Heart right ventricle (tissue), 16 donors: ENCODE measurements at regions not wholly inside any gene's neighbourhood (a gene's known extent, or its start where the extent isn't known, plus 50 kb on each side); places are given as distances from the start of the nearest gene placed in this dataset.

Source experiments
- ATAC-seq, 8 donors: fragments of 200-7000 bp; cut with Tn5 transposase; one replicate each; pipeline ENCODE4 v1.9.1; 2020; ENCODE audit warnings: mild to moderate bottlenecking in 8 of 8, moderate library complexity in 8 of 8, moderate number of reproducible peaks in 1 of 8
- DNase-seq, 2 donors: peaks; one replicate each; pipeline ENCODE4 v3.0.0-alpha.2; 2020
- H3K27ac ChIP-seq, 10 donors: fragments of 200-600 bp; sonication (generic) in 2 of 10; one replicate each; pipeline versions ENCODE4 v1.5.0 to v1.8.0; 2020 to 2022; ENCODE audit warnings: mild to moderate bottlenecking in 3 of 10
- H3K27me3 ChIP-seq, 7 donors: fragments of 200-600 bp; one replicate each; pipeline ENCODE4 v1.8.0; 2021 to 2022; ENCODE audit warnings: mild to moderate bottlenecking in 2 of 7
- H3K36me3 ChIP-seq, 9 donors: fragments of 200-600 bp; sonication (generic) in 1 of 9; one replicate each; pipeline versions ENCODE4 v1.5.0 to v1.8.0; 2020 to 2022; ENCODE audit warnings: mild to moderate bottlenecking in 2 of 9
- H3K4me1 ChIP-seq, 9 donors: fragments of 200-600 bp; sonication (generic) in 1 of 9; one replicate each; pipeline versions ENCODE4 v1.5.0 to v1.8.0; 2020 to 2022; ENCODE audit warnings: mild to moderate bottlenecking in 4 of 9
- H3K4me3 ChIP-seq, 10 donors: fragments of 200-600 bp; sonication (generic) in 2 of 10; one replicate each; pipeline versions ENCODE4 v1.5.0 to v1.8.0; 2020 to 2022; ENCODE audit warnings: mild to moderate bottlenecking in 7 of 10, moderate library complexity in 2 of 10
- H3K9me3 ChIP-seq, 11 donors: fragments of 200-600 bp in 10 of 11; sonication (generic) in 2 of 11; one replicate each; pipeline versions ENCODE4 v1.5.0 to v1.8.0; 2013 to 2022; ENCODE audit warnings: mild to moderate bottlenecking in 2 of 11, control low read depth in 1 of 11, moderate library complexity in 1 of 11
- CTCF ChIP-seq, 9 donors: fragments of 200-600 bp; sonication (generic) in 2 of 9; IDR thresholded peaks; one replicate each; pipeline versions ENCODE4 v1.5.0 to v1.8.0; 2021 to 2022; ENCODE audit warnings: antibody characterized with exemption in 9 of 9, mild to moderate bottlenecking in 5 of 9, moderate library complexity in 1 of 9
- WGBS, 2 donors: extraction: QIAGEN DNeasy Blood & Tissue Kit; methylation state at CpG; one replicate each; pipeline ENCODE4 v1.1.7; 2013; ENCODE audit warnings: inconsistent platforms in 1 of 2; 5-methylcytosine and 5-hydroxymethylcytosine counted together
- intact Hi-C, 10 donors: fragments of 100-400 bp; cut with DNase I; formaldehyde crosslinking; loops; one replicate each; pipeline versions ENCODE4 v1.11.1 to v1.14.2; 2022
- donor health status: Arrhythmogenic right ventricular cardiomyopathy.
- donor health status: ischemic (EF 13 %, LVEDD 7.1; RV severe dilation, severe dysfunction).
- donor health status: healthy with polysubstance abuse.
- donor health status: DM: no; HTN: yes; CAD: no.
- donor health status: DM: no; HTN: no; CAD: no.
- donor health status: ischemic (EF 25% LVEDD 6.9; RV normal size, moderate dysfunction).
- donor health status: ischemic (EF 25% LVEDD 5.7; RV mildly dilated, moderate dysfunction).
- donor health status: healthy.
- donor health status: DM: yes; HTN: yes; CAD: no.
- donor health status: Ischemic cardiomyopathy.
- donor health status: ischemic (EF 35%, LVEDD 5.7; RV mildly dilated, moderate dysfunction).
- donor health status: nonischemic (EF 11% LVEDD 7.7; RV severe dilation, severe dysfunction).
- donor health status: DM: yes; HTN: yes; CAD: no.
- donor health status: PGD.
- donor health status: ischemic (EF 29% LVEDD 5.4; RV normal size, mild dysfunction).
- donor health status: nonischemic (EF 23%, LVEDD 6.1; RV moderate dilation, normal function).

- H3K4me1 ChIP-seq, result no peaks in the 10 kb centered on the region
- H3K27me3 ChIP-seq, result peaks cover 0 to 10% (median 0%) of the 10 kb centered on the region in 7 donors
- H3K36me3 ChIP-seq, result no peaks in the 10 kb centered on the region
- TF ChIP-seq CTCF (IDR thresholded peaks at IDR 0.05), result no peak
- WGBS, 2 donors, result 44 to 45% methylated on average over 2 of the region's 2 CpGs
- no peaks in the 10 kb centered on the region for H3K9me3 ChIP-seq
- ATAC-seq (no peak), DNase-seq (no peak)
- no peak overlapping the region for H3K27ac ChIP-seq
- intact Hi-C loops, result no loop called here
- no peak overlapping the region for H3K4me3 ChIP-seq
These were observed 233.8 kb upstream of the PRKCQ start for GRCh38 chr10:6813856-6814255.

- Histone ChIP-seq H3K27ac (no peak overlapping the region), H3K27me3 (peaks cover 0 to 10% (median 0%) of the 10 kb centered on the region in 7 donors), H3K4me3 (no peak overlapping the region), H3K9me3 (no peaks in the 10 kb centered on the region), H3K4me1 (no peaks in the 10 kb centered on the region), H3K36me3 (no peaks in the 10 kb centered on the region)
- no peak for TF ChIP-seq CTCF (IDR thresholded peaks at IDR 0.05)
- ATAC-seq (no peak), DNase-seq (no peak)
- intact Hi-C loops, result no loop called here
- 53 to 56% methylated on average over 3 of the region's 3 CpGs for WGBS, 2 donors
These were observed 233.2 kb upstream of the PRKCQ start for GRCh38 chr10:6813306-6813705.

- Histone ChIP-seq H3K4me1 (no peaks in the 10 kb centered on the region), H3K9me3 (no peaks in the 10 kb centered on the region), H3K27me3 (peaks cover 0 to 10% (median 0%) of the 10 kb centered on the region in 7 donors), H3K36me3 (no peaks in the 10 kb centered on the region), H3K4me3 (no peak overlapping the region), H3K27ac (no peak overlapping the region)
- no peak for TF ChIP-seq CTCF (IDR thresholded peaks at IDR 0.05)
- intact Hi-C loops, result no loop called here
- ATAC-seq (no peak), DNase-seq (no peak)
- WGBS, 2 donors, result 77 to 83% methylated on average over 3 of the region's 3 CpGs
These were observed 231.1 kb upstream of the PRKCQ start for GRCh38 chr10:6811153-6811552.

GRCh38 chr10:6803427-6803783, 223.3 kb upstream of the PRKCQ start:
- H3K27ac ChIP-seq, result no peak overlapping the region

More at GRCh38 chr10:6803427-6803783, 223.3 kb upstream of the PRKCQ start:
- H3K4me1 ChIP-seq, result no peaks in the 10 kb centered on the region
- TF ChIP-seq CTCF (IDR thresholded peaks at IDR 0.05), result no peak
- no peak overlapping the region for H3K4me3 ChIP-seq
- H3K36me3 ChIP-seq, result no peaks in the 10 kb centered on the region
- intact Hi-C loops, result no loop called here
- H3K27me3 ChIP-seq, result no peaks in the 10 kb centered on the region
- no peaks in the 10 kb centered on the region for H3K9me3 ChIP-seq
- DNase-seq (no peak), ATAC-seq (no peak)
- WGBS, 2 donors, result 35 to 80% methylated on average over 1 of the region's 1 CpG
